PC-9 (cell line): ENCODE measurements at regions not wholly inside any gene's neighbourhood (a gene's known extent, or its start where the extent isn't known, plus 50 kb on each side); places are given as distances from the start of the nearest gene placed in this dataset.

Source experiments
- CTCF ChIP-seq: fragments of 200-600 bp; sonication (generic); conservative IDR thresholded peaks from 2 replicates; pipeline ENCODE4 v1.6.1; 2017; ENCODE audit warnings: mixed run types, antibody characterized with exemption, mild to moderate bottlenecking, moderate library complexity
- EZH2 ChIP-seq: fragments of 200-600 bp; sonication (generic); IDR thresholded peaks from 2 replicates; pipeline ENCODE4 v1.8.0; 2017; ENCODE audit warnings: antibody characterized with exemption, low read depth

- TF ChIP-seq CTCF (no peak), EZH2 (no peak)
Observed at GRCh38 chr2:242058116-242058680, 188.7 kb downstream of the RTP5 start.
